OCI-LY3 (cell line): ENCODE measurements at regions not wholly inside any gene's neighbourhood (a gene's known extent, or its start where the extent isn't known, plus 50 kb on each side); places are given as distances from the start of the nearest gene placed in this dataset.

Experiments used
- EZH2phosphoT487 ChIP-seq: fragments of 200-600 bp; shearing (Covaris generic); IDR thresholded peaks from 2 replicates; pipeline ENCODE4 v1.6.1; 2018; ENCODE audit warnings: antibody characterized with exemption, mixed run types, low read depth
- TF ChIP-seq, protein P1 (sequence below): fragments of 200-600, 300-600 bp; sonication (generic); IDR thresholded peaks from 2 replicates; pipeline ENCODE4 v1.5.1; 2014; ENCODE audit warnings: antibody characterized with exemption, low read length, low read depth

- no peak for TF ChIP-seq EZH2phosphoT487
- TF ChIP-seq, protein P1, sequence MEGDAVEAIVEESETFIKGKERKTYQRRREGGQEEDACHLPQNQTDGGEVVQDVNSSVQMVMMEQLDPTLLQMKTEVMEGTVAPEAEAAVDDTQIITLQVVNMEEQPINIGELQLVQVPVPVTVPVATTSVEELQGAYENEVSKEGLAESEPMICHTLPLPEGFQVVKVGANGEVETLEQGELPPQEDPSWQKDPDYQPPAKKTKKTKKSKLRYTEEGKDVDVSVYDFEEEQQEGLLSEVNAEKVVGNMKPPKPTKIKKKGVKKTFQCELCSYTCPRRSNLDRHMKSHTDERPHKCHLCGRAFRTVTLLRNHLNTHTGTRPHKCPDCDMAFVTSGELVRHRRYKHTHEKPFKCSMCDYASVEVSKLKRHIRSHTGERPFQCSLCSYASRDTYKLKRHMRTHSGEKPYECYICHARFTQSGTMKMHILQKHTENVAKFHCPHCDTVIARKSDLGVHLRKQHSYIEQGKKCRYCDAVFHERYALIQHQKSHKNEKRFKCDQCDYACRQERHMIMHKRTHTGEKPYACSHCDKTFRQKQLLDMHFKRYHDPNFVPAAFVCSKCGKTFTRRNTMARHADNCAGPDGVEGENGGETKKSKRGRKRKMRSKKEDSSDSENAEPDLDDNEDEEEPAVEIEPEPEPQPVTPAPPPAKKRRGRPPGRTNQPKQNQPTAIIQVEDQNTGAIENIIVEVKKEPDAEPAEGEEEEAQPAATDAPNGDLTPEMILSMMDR, result no peak
Measured at GRCh38 chr18:41406834-41407233, 548.2 kb upstream of the PIK3C3 start.
